Thyroid gland (tissue), 4 donors: ENCODE measurements at regions not wholly inside any gene's neighbourhood (a gene's known extent, or its start where the extent isn't known, plus 50 kb on each side); places are given as distances from the start of the nearest gene placed in this dataset.

ENCODE experiments used
- CTCF ChIP-seq, 6 experiments: fragments of 200-600 bp in 3 of 6; fragments of 450-650 bp in 3 of 6; sonication (generic) in 3 of 6; IDR thresholded peaks; one replicate each; pipeline ENCODE4 v1.5.1; 2016 to 2019; ENCODE audit warnings: antibody characterized with exemption in 6 of 6, mild to moderate bottlenecking in 2 of 6, inconsistent platforms in 1 of 6, moderate library complexity in 1 of 6
- POLR2A ChIP-seq, 2 donors: fragments of 450-650 bp; IDR thresholded peaks; one replicate each; pipeline ENCODE4 v1.6.1; 2017; ENCODE audit warnings: antibody characterized with exemption in 2 of 2, mild to moderate bottlenecking in 2 of 2, moderate library complexity in 1 of 2

- no peak for TF ChIP-seq CTCF (IDR thresholded peaks at IDR 0.05)
- TF ChIP-seq POLR2A (IDR thresholded peaks at IDR 0.05), result no peak
Observed at GRCh38 chr9:135201711-135202110, 114.2 kb downstream of the OLFM1 start.
